Esophagus squamous epithelium (tissue), 5 donors: ENCODE measurements at regions not wholly inside any gene's neighbourhood (a gene's known extent, or its start where the extent isn't known, plus 50 kb on each side); places are given as distances from the start of the nearest gene placed in this dataset.

Source experiments
- DNase-seq: peaks from one replicate; lab custom pipeline; 2025; lab: John Stamatoyannopoulos, UW
- H3K27ac ChIP-seq, 4 donors: fragments of 200-600 bp; sonication (generic); one replicate each; pipeline ENCODE4 v1.5.1; 2016 to 2019; ENCODE audit warnings: mild to moderate bottlenecking in 1 of 4
- H3K27me3 ChIP-seq, 4 donors: fragments of 200-600 bp; sonication (generic); 1 replicate in 3 of 4; 2 replicates in 1 of 4; pipeline versions ENCODE4 v1.5.1 to v1.6.0; 2017 to 2021; ENCODE audit warnings: antibody characterized with exemption in 1 of 4
- H3K36me3 ChIP-seq, 3 donors: fragments of 200-600 bp; sonication (generic); one replicate each; pipeline ENCODE4 v1.5.1; 2016 to 2019
- H3K4me1 ChIP-seq, 3 donors: fragments of 200-600 bp; sonication (generic); one replicate each; pipeline ENCODE4 v1.5.1; 2017 to 2019
- H3K4me3 ChIP-seq, 4 donors: fragments of 200-600 bp; sonication (generic); 1 replicate in 3 of 4; 2 replicates in 1 of 4; pipeline ENCODE4 v1.5.1; 2016 to 2019; ENCODE audit warnings: mild to moderate bottlenecking in 2 of 4, moderate library complexity in 1 of 4
- H3K9me3 ChIP-seq, 3 donors: fragments of 200-600 bp; sonication (generic); one replicate each; pipeline ENCODE4 v1.5.1; 2016 to 2019
- POLR2A ChIP-seq, 4 donors: fragments of 450-650 bp; IDR thresholded peaks; one replicate each; pipeline ENCODE4 v1.6.1; 2017; ENCODE audit warnings: antibody characterized with exemption in 4 of 4, mild to moderate bottlenecking in 4 of 4, moderate library complexity in 3 of 4
- WGBS, 2 donors: methylation state at CpG; one replicate each; pipeline ENCODE4 v1.1.5; 2018; 5-methylcytosine and 5-hydroxymethylcytosine counted together
- intact Hi-C: fragments of 100-400 bp; cut with DNase I; formaldehyde crosslinking; loops from one replicate; pipeline ENCODE4 v1.15.0; 2022
- TF ChIP-seq, protein P1 (sequence below), 6 experiments: fragments of 450-650 bp in 4 of 6; fragments of 200-600 bp in 2 of 6; sonication (generic) in 2 of 6; IDR thresholded peaks; one replicate each; pipeline ENCODE4 v1.5.1; 2016 to 2019; ENCODE audit warnings: antibody characterized with exemption in 6 of 6, mild to moderate bottlenecking in 4 of 6, moderate library complexity in 4 of 6
- donor health status: DM: yes; HTN: yes; CAD: no.

DNA sequence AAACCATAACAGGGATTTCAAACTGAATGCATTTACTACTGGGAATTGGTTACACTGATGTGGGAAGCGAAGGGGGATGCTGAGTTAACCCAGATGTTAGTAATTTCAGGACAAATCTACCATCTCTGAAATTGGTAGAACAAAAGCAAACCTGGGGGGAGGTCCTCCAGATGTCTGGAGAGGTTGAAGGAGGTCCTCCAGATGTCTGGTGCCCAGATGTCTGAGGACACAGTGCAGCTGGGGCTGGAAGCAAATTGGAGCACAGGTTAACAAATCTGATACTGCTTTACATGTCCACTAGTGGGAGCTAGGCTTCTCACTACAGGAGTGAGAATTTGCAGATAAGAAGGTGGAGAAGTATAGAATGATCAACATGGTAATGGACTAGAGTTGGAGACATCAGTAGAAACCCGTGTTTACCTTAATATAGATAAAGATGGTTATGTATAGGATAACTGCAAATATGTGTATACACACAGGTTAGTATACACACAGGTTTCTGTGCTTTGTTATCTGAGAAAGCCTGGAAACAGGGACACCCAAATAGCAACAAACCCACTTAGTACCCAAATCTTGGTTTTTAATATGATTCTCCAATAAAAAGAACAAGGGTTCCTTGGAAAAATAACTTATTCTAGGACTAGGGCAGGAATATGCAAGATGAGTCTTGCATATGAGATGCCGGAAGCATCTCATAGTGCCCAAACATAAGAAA lies 162.5 kb downstream of the C12orf50 start:
- Histone ChIP-seq H3K27me3 (no peaks in the 10 kb centered on the region), H3K36me3 (no peaks in the 10 kb centered on the region), H3K4me1 (no peaks in the 10 kb centered on the region), H3K9me3 (no peaks in the 10 kb centered on the region), H3K4me3 (no peak overlapping the region), H3K27ac (no peak overlapping the region)
- WGBS, 2 donors = 77 to 81% methylated on average over 3 of the region's 3 CpGs
- TF ChIP-seq, protein P1, sequence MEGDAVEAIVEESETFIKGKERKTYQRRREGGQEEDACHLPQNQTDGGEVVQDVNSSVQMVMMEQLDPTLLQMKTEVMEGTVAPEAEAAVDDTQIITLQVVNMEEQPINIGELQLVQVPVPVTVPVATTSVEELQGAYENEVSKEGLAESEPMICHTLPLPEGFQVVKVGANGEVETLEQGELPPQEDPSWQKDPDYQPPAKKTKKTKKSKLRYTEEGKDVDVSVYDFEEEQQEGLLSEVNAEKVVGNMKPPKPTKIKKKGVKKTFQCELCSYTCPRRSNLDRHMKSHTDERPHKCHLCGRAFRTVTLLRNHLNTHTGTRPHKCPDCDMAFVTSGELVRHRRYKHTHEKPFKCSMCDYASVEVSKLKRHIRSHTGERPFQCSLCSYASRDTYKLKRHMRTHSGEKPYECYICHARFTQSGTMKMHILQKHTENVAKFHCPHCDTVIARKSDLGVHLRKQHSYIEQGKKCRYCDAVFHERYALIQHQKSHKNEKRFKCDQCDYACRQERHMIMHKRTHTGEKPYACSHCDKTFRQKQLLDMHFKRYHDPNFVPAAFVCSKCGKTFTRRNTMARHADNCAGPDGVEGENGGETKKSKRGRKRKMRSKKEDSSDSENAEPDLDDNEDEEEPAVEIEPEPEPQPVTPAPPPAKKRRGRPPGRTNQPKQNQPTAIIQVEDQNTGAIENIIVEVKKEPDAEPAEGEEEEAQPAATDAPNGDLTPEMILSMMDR (IDR thresholded peaks at IDR 0.05) = peak in 2 of 6 experiments; percentile 16 to 38
- TF ChIP-seq POLR2A (IDR thresholded peaks at IDR 0.05) = no peak
- intact Hi-C loops = no loop called here
- no peak for DNase-seq

DNA sequence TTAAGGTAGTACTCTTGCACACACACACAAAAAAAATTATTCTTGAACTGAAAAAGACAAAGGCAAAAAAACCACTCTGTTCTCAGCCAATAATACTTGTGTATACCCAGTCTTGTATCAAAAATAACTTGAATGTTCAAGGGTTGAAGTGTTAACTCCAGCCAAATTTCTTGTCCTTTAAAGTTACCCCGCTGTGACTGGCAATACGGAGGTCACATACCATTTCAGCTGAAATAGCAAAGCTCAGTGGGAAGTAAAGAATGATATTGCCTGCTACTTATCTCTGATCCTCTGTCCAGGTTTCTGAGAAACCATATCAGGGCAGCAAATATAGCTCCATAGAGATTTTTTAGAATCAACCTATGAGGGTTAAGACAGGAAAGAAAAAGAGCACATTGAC lies 167.4 kb downstream of the C12orf50 start:
- no peak overlapping the region for H3K27ac ChIP-seq
- no peak for DNase-seq
- no peaks in the 10 kb centered on the region for H3K9me3 ChIP-seq
- 63 to 73% methylated on average over 2 of the region's 2 CpGs for WGBS, 2 donors
- H3K4me3 ChIP-seq = no peak overlapping the region
- H3K36me3 ChIP-seq = no peaks in the 10 kb centered on the region
- intact Hi-C loops = no loop called here
- H3K4me1 ChIP-seq = no peaks in the 10 kb centered on the region
- no peaks in the 10 kb centered on the region for H3K27me3 ChIP-seq
- TF ChIP-seq POLR2A (IDR thresholded peaks at IDR 0.05) = no peak
- TF ChIP-seq, protein P1 (IDR thresholded peaks at IDR 0.05) = no peak

- WGBS, 2 donors = 70 to 91% methylated on average over 6 of the region's 6 CpGs
- no peak for TF ChIP-seq POLR2A (IDR thresholded peaks at IDR 0.05)
- TF ChIP-seq, protein P1 (IDR thresholded peaks at IDR 0.05) = no peak
- no peak overlapping the region for H3K4me3 ChIP-seq
These were observed 175.7 kb downstream of the C12orf50 start for GRCh38 chr12:87853448-87854003.

DNA sequence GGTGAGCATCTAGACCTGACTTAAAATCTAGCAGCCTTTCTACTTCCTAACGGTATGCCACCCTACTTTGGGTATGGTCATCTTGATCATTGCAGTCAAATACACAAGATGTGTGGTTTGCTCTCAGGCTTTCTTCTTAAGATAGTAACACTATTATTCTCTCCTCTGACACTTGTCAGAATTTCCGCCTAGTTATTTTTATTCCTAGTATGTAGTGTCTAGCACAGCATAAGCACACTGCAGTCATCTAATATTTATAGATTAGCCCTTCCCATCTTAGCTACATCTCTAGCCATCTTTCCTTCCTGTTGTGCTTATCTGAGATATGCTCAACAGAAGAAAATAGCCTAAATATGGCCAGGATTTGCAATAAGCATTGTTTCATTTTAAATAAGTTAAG lies 180.1 kb downstream of the C12orf50 start:
- no peaks in the 10 kb centered on the region for H3K36me3 ChIP-seq
- intact Hi-C loops = no loop called here
- DNase-seq = no peak
- H3K27me3 ChIP-seq = no peaks in the 10 kb centered on the region
- no peak overlapping the region for H3K4me3 ChIP-seq
- no peak for TF ChIP-seq POLR2A (IDR thresholded peaks at IDR 0.05)
- TF ChIP-seq, protein P1 (IDR thresholded peaks at IDR 0.05) = no peak
- H3K4me1 ChIP-seq = no peaks in the 10 kb centered on the region
- WGBS, 2 donors = 69 to 73% methylated on average over 2 of the region's 2 CpGs
- H3K27ac ChIP-seq = no peak overlapping the region
- no peaks in the 10 kb centered on the region for H3K9me3 ChIP-seq

More at GRCh38 chr12:87853448-87854003, 175.7 kb downstream of the C12orf50 start:
- H3K27ac ChIP-seq = no peak overlapping the region
- DNase-seq = no peak
- H3K36me3 ChIP-seq = no peaks in the 10 kb centered on the region
- H3K27me3 ChIP-seq = no peaks in the 10 kb centered on the region
- intact Hi-C loops = no loop called here
- H3K4me1 ChIP-seq = no peaks in the 10 kb centered on the region
- H3K9me3 ChIP-seq = no peaks in the 10 kb centered on the region

DNA sequence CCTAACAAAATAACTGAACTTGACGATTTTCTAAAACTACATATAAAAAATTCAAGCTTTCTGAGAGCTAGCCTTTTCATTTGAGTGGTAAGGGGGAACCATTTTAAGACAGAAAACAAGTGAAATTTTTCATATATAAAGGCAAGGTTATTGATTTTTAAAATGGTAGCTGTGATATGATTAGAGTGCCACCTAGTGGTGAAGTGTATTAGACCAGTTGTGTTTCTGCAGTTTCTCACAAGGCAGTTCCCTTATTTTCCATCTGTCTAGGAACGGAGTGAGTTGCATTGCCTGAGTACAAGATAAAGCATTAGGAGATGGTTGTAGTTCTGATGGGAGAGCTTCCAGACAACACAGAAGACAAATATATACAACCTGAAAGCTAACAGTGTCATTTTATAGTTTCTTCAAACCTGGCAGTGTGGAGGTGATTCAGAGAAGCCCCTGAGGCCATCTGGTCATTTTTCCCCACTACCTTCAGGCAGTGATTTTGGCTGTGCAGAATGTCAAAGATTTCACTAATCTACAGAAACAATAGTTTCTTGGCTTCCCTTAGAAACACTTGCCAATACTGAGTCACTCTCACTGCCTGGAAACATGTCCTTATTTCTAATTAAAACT lies 180.8 kb downstream of the C12orf50 start:
- no peaks in the 10 kb centered on the region for H3K9me3 ChIP-seq
- no peaks in the 10 kb centered on the region for H3K27me3 ChIP-seq
- no peaks in the 10 kb centered on the region for H3K4me1 ChIP-seq
- H3K36me3 ChIP-seq = no peaks in the 10 kb centered on the region
- H3K27ac ChIP-seq = no peak overlapping the region
- no peak overlapping the region for H3K4me3 ChIP-seq
- TF ChIP-seq POLR2A (IDR thresholded peaks at IDR 0.05) = no peak
- TF ChIP-seq, protein P1 (IDR thresholded peaks at IDR 0.05) = peak; percentile 28 to 86 (median 62)
- intact Hi-C loops = no loop called here
- no peak for DNase-seq
- 7 to 23% methylated on average over 2 of the region's 2 CpGs for WGBS, 2 donors
